GM12878 (cell line): ENCODE measurements at regions not wholly inside any gene's neighbourhood (a gene's known extent, or its start where the extent isn't known, plus 50 kb on each side); places are given as distances from the start of the nearest gene placed in this dataset.

Experiments
- CBX3 ChIP-seq: fragments of 200-600 bp; sonication (generic); IDR thresholded peaks from 2 replicates; pipeline ENCODE4 v1.6.1; 2016; ENCODE audit warnings: low read depth, borderline replicate concordance
- FOS ChIP-seq: IDR thresholded peaks from 3 replicates; pipeline ENCODE4 v1.6.1; 2011; ENCODE audit warnings: borderline replicate concordance; ENCODE audit not compliant: insufficient read length; ENCODE audit errors: extremely low read depth
- HDGF ChIP-seq: fragments of 450-650 bp; IDR thresholded peaks from 2 replicates; pipeline ENCODE4 v1.6.1; 2016; ENCODE audit warnings: antibody characterized with exemption
- MYC ChIP-seq: IDR thresholded peaks from 2 replicates; pipeline ENCODE4 v1.6.1; 2011; ENCODE audit warnings: mild to moderate bottlenecking, low read length, moderate library complexity, inconsistent platforms; ENCODE audit not compliant: insufficient read depth, insufficient replicate concordance, insufficient read length, severe bottlenecking
- NFXL1 ChIP-seq: fragments of 450-650 bp; IDR thresholded peaks from 2 replicates; pipeline ENCODE4 v1.6.1; 2017; ENCODE audit warnings: antibody characterized with exemption, mild to moderate bottlenecking, borderline replicate concordance
- PML ChIP-seq: IDR thresholded peaks from 2 replicates; pipeline ENCODE4 v1.6.1; 2012; ENCODE audit warnings: low read length, inconsistent platforms
- RB1 ChIP-seq: fragments of 450-650 bp; formaldehyde crosslinking; IDR thresholded peaks from 2 replicates; pipeline ENCODE4 v1.6.1; 2017; ENCODE audit warnings: mild to moderate bottlenecking, borderline replicate concordance
- SIN3A ChIP-seq: IDR thresholded peaks from 2 replicates; pipeline ENCODE4 v1.6.1; 2012; ENCODE audit warnings: low read depth, low read length, improper control_type of control experiment
- TCF7 ChIP-seq: IDR thresholded peaks from 2 replicates; pipeline ENCODE4 v1.6.1; 2014; ENCODE audit warnings: antibody characterized with exemption, borderline replicate concordance
- ZNF207 ChIP-seq: fragments of 450-650 bp; IDR thresholded peaks from 2 replicates; pipeline ENCODE4 v1.6.1; 2014; ENCODE audit warnings: antibody characterized with exemption, mild to moderate bottlenecking, borderline replicate concordance
- ZZZ3 ChIP-seq: IDR thresholded peaks from 2 replicates; pipeline ENCODE4 v1.6.1; 2011; ENCODE audit warnings: low read depth; ENCODE audit not compliant: control insufficient read depth, insufficient read length
- TF ChIP-seq, protein P1 (sequence below): IDR thresholded peaks from 2 replicates; pipeline ENCODE4 v1.6.1; 2011; ENCODE audit warnings: borderline replicate concordance, low read depth, mild to moderate bottlenecking, moderate library complexity, mixed read lengths, low read length; ENCODE audit not compliant: insufficient read depth; ENCODE audit errors: extremely low read length
- TF ChIP-seq, protein P2 (sequence below): fragments of 450-650 bp; IDR thresholded peaks from 2 replicates; pipeline ENCODE4 v1.6.1; 2016; ENCODE audit warnings: mild to moderate bottlenecking
- TF ChIP-seq, protein P3 (sequence below): IDR thresholded peaks from 2 replicates; pipeline ENCODE4 v1.6.1; 2012; ENCODE audit warnings: improper control_type of control experiment, low read depth, low read length; ENCODE audit not compliant: insufficient replicate concordance

DNA sequence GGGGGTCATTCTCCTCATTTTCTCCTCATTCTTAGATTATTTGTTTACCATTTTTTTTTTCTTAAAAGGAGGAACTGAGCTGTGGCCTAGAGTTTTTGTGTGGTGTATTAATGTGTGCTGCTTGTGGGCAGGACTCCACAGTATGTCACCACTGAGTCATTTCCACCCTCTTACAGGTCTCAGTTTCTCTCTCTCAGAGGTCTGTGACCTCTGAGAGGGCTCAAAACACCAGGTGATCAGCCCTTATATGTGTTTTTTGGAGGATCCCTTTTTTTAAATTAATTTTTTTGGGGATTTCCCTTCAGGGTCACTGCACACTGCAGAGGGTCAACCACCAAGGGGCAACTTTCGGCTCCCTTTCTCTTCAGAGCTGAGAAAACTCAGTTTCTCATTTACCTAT, 166.4 kb downstream of the SUCNR1 start (continued):
- no peak for TF ChIP-seq MYC
- TF ChIP-seq, protein P1, sequence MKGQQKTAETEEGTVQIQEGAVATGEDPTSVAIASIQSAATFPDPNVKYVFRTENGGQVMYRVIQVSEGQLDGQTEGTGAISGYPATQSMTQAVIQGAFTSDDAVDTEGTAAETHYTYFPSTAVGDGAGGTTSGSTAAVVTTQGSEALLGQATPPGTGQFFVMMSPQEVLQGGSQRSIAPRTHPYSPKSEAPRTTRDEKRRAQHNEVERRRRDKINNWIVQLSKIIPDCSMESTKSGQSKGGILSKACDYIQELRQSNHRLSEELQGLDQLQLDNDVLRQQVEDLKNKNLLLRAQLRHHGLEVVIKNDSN = no peak
- TF ChIP-seq ZZZ3 = no peak
- no peak for TF ChIP-seq CBX3
- TF ChIP-seq SIN3A = no peak
- TF ChIP-seq ZNF207 = no peak
- TF ChIP-seq, protein P2, sequence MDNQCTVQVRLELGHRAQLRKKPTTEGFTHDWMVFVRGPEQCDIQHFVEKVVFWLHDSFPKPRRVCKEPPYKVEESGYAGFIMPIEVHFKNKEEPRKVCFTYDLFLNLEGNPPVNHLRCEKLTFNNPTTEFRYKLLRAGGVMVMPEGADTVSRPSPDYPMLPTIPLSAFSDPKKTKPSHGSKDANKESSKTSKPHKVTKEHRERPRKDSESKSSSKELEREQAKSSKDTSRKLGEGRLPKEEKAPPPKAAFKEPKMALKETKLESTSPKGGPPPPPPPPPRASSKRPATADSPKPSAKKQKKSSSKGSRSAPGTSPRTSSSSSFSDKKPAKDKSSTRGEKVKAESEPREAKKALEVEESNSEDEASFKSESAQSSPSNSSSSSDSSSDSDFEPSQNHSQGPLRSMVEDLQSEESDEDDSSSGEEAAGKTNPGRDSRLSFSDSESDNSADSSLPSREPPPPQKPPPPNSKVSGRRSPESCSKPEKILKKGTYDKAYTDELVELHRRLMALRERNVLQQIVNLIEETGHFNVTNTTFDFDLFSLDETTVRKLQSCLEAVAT = no peak
- no peak for TF ChIP-seq PML
- no peak for TF ChIP-seq TCF7
- no peak for TF ChIP-seq FOS
- no peak for TF ChIP-seq NFXL1
- TF ChIP-seq, protein P3, sequence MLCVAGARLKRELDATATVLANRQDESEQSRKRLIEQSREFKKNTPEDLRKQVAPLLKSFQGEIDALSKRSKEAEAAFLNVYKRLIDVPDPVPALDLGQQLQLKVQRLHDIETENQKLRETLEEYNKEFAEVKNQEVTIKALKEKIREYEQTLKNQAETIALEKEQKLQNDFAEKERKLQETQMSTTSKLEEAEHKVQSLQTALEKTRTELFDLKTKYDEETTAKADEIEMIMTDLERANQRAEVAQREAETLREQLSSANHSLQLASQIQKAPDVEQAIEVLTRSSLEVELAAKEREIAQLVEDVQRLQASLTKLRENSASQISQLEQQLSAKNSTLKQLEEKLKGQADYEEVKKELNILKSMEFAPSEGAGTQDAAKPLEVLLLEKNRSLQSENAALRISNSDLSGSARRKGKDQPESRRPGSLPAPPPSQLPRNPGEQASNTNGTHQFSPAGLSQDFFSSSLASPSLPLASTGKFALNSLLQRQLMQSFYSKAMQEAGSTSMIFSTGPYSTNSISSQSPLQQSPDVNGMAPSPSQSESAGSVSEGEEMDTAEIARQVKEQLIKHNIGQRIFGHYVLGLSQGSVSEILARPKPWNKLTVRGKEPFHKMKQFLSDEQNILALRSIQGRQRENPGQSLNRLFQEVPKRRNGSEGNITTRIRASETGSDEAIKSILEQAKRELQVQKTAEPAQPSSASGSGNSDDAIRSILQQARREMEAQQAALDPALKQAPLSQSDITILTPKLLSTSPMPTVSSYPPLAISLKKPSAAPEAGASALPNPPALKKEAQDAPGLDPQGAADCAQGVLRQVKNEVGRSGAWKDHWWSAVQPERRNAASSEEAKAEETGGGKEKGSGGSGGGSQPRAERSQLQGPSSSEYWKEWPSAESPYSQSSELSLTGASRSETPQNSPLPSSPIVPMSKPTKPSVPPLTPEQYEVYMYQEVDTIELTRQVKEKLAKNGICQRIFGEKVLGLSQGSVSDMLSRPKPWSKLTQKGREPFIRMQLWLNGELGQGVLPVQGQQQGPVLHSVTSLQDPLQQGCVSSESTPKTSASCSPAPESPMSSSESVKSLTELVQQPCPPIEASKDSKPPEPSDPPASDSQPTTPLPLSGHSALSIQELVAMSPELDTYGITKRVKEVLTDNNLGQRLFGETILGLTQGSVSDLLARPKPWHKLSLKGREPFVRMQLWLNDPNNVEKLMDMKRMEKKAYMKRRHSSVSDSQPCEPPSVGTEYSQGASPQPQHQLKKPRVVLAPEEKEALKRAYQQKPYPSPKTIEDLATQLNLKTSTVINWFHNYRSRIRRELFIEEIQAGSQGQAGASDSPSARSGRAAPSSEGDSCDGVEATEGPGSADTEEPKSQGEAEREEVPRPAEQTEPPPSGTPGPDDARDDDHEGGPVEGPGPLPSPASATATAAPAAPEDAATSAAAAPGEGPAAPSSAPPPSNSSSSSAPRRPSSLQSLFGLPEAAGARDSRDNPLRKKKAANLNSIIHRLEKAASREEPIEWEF = no peak
- TF ChIP-seq RB1 = no peak
- no peak for TF ChIP-seq HDGF
